Parathyroid adenoma (tissue), 2 donors: ENCODE measurements at regions not wholly inside any gene's neighbourhood (a gene's known extent, or its start where the extent isn't known, plus 50 kb on each side); places are given as distances from the start of the nearest gene placed in this dataset.
A peak's percentile ranks its signal among the peaks of the same experiment; 100 is the strongest.

ENCODE experiments used
- H2AFZ ChIP-seq: fragments of 300-600 bp; sonication (generic); one replicate; pipeline ENCODE4 v1.7.0; 2017; ENCODE audit warnings: antibody characterized with exemption, mild to moderate bottlenecking
- H3K27ac ChIP-seq: fragments of 300-600 bp; sonication (generic); one replicate; pipeline ENCODE4 v1.7.0; 2017
- H3K27me3 ChIP-seq: fragments of 300-600 bp; sonication (generic); one replicate; pipeline ENCODE4 v1.7.0; 2017; ENCODE audit warnings: low read length; ENCODE audit not compliant: control insufficient read depth, insufficient read depth
- H3K36me3 ChIP-seq: fragments of 300-600 bp; sonication (generic); one replicate; pipeline ENCODE4 v1.7.0; 2017; ENCODE audit warnings: low read length; ENCODE audit not compliant: control insufficient read depth, insufficient read depth
- H3K4me1 ChIP-seq: fragments of 300-600 bp; sonication (generic); one replicate; pipeline ENCODE4 v1.7.0; 2017; ENCODE audit warnings: control low read depth
- H3K4me2 ChIP-seq: fragments of 300-600 bp; sonication (generic); one replicate; pipeline ENCODE4 v1.7.0; 2017; ENCODE audit warnings: low read length
- H3K4me3 ChIP-seq: fragments of 300-600 bp; sonication (generic); one replicate; pipeline ENCODE4 v1.7.0; 2017; ENCODE audit warnings: low read depth, low read length
- H3K79me2 ChIP-seq: fragments of 300-600 bp; sonication (generic); one replicate; pipeline ENCODE4 v1.7.0; 2017; ENCODE audit warnings: control low read depth
- H3K9ac ChIP-seq: fragments of 300-600 bp; sonication (generic); one replicate; pipeline ENCODE4 v1.7.0; 2017; ENCODE audit warnings: mild to moderate bottlenecking
- H3K9me3 ChIP-seq: fragments of 300-600 bp; sonication (generic); one replicate; pipeline ENCODE4 v1.7.0; 2017; ENCODE audit warnings: low read length; ENCODE audit not compliant: control insufficient read depth
- CTCF ChIP-seq: fragments of 300-600 bp; sonication (generic); IDR thresholded peaks from one replicate; pipeline ENCODE4 v1.7.0; 2017; ENCODE audit warnings: antibody characterized with exemption, mild to moderate bottlenecking
- donor health status: primary hyperparathyroidism.

GRCh38 chr3:144129536-144130214 is 158.1 kb downstream of the DIPK2A start:
- Histone ChIP-seq H3K4me2 (no peak overlapping the region), H3K9me3 (no peaks in the 10 kb centered on the region), H3K27me3 (no peaks in the 10 kb centered on the region), H3K4me3 (no peak overlapping the region), H3K9ac (no peak overlapping the region), H3K36me3 (no peaks in the 10 kb centered on the region), H3K27ac (no peak overlapping the region), H3K79me2 (no peaks in the 10 kb centered on the region), H3K4me1 (no peaks in the 10 kb centered on the region), H2AFZ (no peak overlapping the region)
- TF ChIP-seq CTCF: no peak

GRCh38 chr3:144141074-144141473 is 169.5 kb downstream of the DIPK2A start:
- Histone ChIP-seq H2AFZ (no peak overlapping the region), H3K27me3 (no peaks in the 10 kb centered on the region), H3K4me1 (peaks cover 5% of the 10 kb centered on the region), H3K27ac (no peak overlapping the region), H3K4me3 (no peak overlapping the region), H3K9me3 (no peaks in the 10 kb centered on the region), H3K9ac (no peak overlapping the region), H3K36me3 (no peaks in the 10 kb centered on the region), H3K79me2 (no peaks in the 10 kb centered on the region), H3K4me2 (no peak overlapping the region)
- no peak for TF ChIP-seq CTCF

- no peaks in the 10 kb centered on the region for H3K9me3 ChIP-seq
- no peak overlapping the region for H3K9ac ChIP-seq
- H2AFZ ChIP-seq: peak overlapping the region; percentile 14
- no peaks in the 10 kb centered on the region for H3K27me3 ChIP-seq
- no peaks in the 10 kb centered on the region for H3K36me3 ChIP-seq
- TF ChIP-seq CTCF: no peak
- no peak overlapping the region for H3K4me3 ChIP-seq
- no peaks in the 10 kb centered on the region for H3K79me2 ChIP-seq
- H3K4me1 ChIP-seq: peaks cover 5% of the 10 kb centered on the region
- no peak overlapping the region for H3K4me2 ChIP-seq
- H3K27ac ChIP-seq: no peak overlapping the region
These were observed 169.9 kb downstream of the DIPK2A start for GRCh38 chr3:144141496-144141895.

- H2AFZ ChIP-seq: peak overlapping the region; percentile 14
- H3K4me2 ChIP-seq: peak overlapping the region; percentile 45
- TF ChIP-seq CTCF: no peak
- no peaks in the 10 kb centered on the region for H3K27me3 ChIP-seq
- peaks cover 5% of the 10 kb centered on the region for H3K4me1 ChIP-seq
- H3K27ac ChIP-seq: peak overlapping the region; percentile 43
- no peaks in the 10 kb centered on the region for H3K9me3 ChIP-seq
- H3K36me3 ChIP-seq: no peaks in the 10 kb centered on the region
- H3K79me2 ChIP-seq: no peaks in the 10 kb centered on the region
- peak overlapping the region; percentile 5 for H3K4me3 ChIP-seq
- no peak overlapping the region for H3K9ac ChIP-seq
These were observed 170.7 kb downstream of the DIPK2A start for GRCh38 chr3:144142151-144142840.

GRCh38 chr3:144148356-144148755 is 176.7 kb downstream of the DIPK2A start:
- no peak overlapping the region for H2AFZ ChIP-seq
- no peaks in the 10 kb centered on the region for H3K9me3 ChIP-seq
- no peak overlapping the region for H3K9ac ChIP-seq
- TF ChIP-seq CTCF: no peak
- H3K4me1 ChIP-seq: no peaks in the 10 kb centered on the region
- no peak overlapping the region for H3K4me2 ChIP-seq
- H3K36me3 ChIP-seq: no peaks in the 10 kb centered on the region
- H3K79me2 ChIP-seq: no peaks in the 10 kb centered on the region
- no peak overlapping the region for H3K4me3 ChIP-seq
- no peak overlapping the region for H3K27ac ChIP-seq
- no peaks in the 10 kb centered on the region for H3K27me3 ChIP-seq
